Uterus (tissue), 2 donors: ENCODE measurements at regions not wholly inside any gene's neighbourhood (a gene's known extent, or its start where the extent isn't known, plus 50 kb on each side); places are given as distances from the start of the nearest gene placed in this dataset.

Source experiments
- POLR2A ChIP-seq, 2 donors: fragments of 450-650 bp; IDR thresholded peaks; one replicate each; pipeline ENCODE4 v1.6.1; 2016; ENCODE audit warnings: antibody characterized with exemption in 2 of 2, mild to moderate bottlenecking in 1 of 2, moderate library complexity in 1 of 2
- TF ChIP-seq, protein P1 (sequence below), 4 experiments: fragments of 200-600 bp in 2 of 4; fragments of 450-650 bp in 2 of 4; sonication (generic) in 2 of 4; IDR thresholded peaks; one replicate each; pipeline ENCODE4 v1.5.1; 2016 to 2019; ENCODE audit warnings: antibody characterized with exemption in 4 of 4, mild to moderate bottlenecking in 2 of 4, moderate library complexity in 1 of 4

DNA sequence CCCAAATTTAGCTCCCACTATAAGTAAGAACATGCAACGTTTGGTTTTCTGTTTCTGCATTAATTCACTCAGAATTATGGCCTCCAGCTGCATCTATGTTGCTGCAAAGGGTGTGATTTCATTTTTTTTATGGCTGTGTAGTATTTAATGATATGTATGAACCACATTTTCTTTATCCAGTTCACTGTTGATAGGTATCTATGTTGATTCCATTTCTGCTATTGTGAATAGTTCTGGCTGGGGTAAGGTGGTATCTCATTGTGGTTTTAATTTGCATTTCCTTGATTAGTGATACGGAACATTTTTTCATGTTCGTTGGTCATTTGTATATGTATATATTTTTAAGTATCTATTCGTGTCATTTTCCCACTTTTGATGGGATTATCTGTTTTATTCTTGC is 674.3 kb downstream of the NUP35 start:
- TF ChIP-seq, protein P1, sequence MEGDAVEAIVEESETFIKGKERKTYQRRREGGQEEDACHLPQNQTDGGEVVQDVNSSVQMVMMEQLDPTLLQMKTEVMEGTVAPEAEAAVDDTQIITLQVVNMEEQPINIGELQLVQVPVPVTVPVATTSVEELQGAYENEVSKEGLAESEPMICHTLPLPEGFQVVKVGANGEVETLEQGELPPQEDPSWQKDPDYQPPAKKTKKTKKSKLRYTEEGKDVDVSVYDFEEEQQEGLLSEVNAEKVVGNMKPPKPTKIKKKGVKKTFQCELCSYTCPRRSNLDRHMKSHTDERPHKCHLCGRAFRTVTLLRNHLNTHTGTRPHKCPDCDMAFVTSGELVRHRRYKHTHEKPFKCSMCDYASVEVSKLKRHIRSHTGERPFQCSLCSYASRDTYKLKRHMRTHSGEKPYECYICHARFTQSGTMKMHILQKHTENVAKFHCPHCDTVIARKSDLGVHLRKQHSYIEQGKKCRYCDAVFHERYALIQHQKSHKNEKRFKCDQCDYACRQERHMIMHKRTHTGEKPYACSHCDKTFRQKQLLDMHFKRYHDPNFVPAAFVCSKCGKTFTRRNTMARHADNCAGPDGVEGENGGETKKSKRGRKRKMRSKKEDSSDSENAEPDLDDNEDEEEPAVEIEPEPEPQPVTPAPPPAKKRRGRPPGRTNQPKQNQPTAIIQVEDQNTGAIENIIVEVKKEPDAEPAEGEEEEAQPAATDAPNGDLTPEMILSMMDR (IDR thresholded peaks at IDR 0.05): no peak
- TF ChIP-seq POLR2A (IDR thresholded peaks at IDR 0.05): no peak
